HepG2 (cell line): ENCODE measurements at regions not wholly inside any gene's neighbourhood (a gene's known extent, or its start where the extent isn't known, plus 50 kb on each side); places are given as distances from the start of the nearest gene placed in this dataset.

ENCODE experiments used
- CHD4 ChIP-seq: fragments of 200-600 bp; sonication (generic); IDR thresholded peaks from 2 replicates; pipeline ENCODE4 v1.7.0; 2017; ENCODE audit warnings: mild to moderate bottlenecking, low read length, borderline replicate concordance
- FOSL2 ChIP-seq: sonication (generic); formaldehyde crosslinking; IDR thresholded peaks from 2 replicates; pipeline ENCODE4 v1.4.0; 2020; ENCODE audit warnings: missing genetic modification reagents
- FOXC1 ChIP-seq: sonication (generic); formaldehyde crosslinking; IDR thresholded peaks from 2 replicates; pipeline ENCODE4 v1.8.0; 2022; ENCODE audit warnings: mild to moderate bottlenecking, missing genetic modification reagents, borderline replicate concordance
- FOXJ3 ChIP-seq: sonication (generic); formaldehyde crosslinking; IDR thresholded peaks from 2 replicates; pipeline ENCODE4 v1.4.0; 2020; ENCODE audit warnings: missing genetic modification reagents, mild to moderate bottlenecking, borderline replicate concordance
- GZF1 ChIP-seq: sonication (generic); formaldehyde crosslinking; IDR thresholded peaks from 2 replicates; pipeline ENCODE4 v1.5.1; 2020; ENCODE audit warnings: mild to moderate bottlenecking, missing genetic modification reagents
- HNF1B ChIP-seq: sonication (generic); formaldehyde crosslinking; IDR thresholded peaks from 2 replicates; pipeline ENCODE4 v1.5.1; 2020; ENCODE audit warnings: mild to moderate bottlenecking, moderate library complexity, missing genetic modification reagents
- HOXD1 ChIP-seq: sonication (generic); formaldehyde crosslinking; IDR thresholded peaks from 2 replicates; pipeline ENCODE4 v1.5.0; 2020; ENCODE audit warnings: missing genetic modification reagents
- MTF1 ChIP-seq: sonication (generic); formaldehyde crosslinking; IDR thresholded peaks from 2 replicates; pipeline ENCODE4 v1.5.0; 2020; ENCODE audit warnings: missing genetic modification reagents
- MYPOP ChIP-seq: sonication (generic); formaldehyde crosslinking; IDR thresholded peaks from 2 replicates; pipeline ENCODE4 v1.8.1; 2023; ENCODE audit warnings: mild to moderate bottlenecking, moderate library complexity, missing genetic modification reagents
- NFE2L2 ChIP-seq: fragments of 150-350 bp; IDR thresholded peaks from 2 replicates; pipeline ENCODE4 v1.6.1; 2014; ENCODE audit warnings: low read length
- NPAS2 ChIP-seq: sonication (generic); formaldehyde crosslinking; IDR thresholded peaks from 2 replicates; pipeline ENCODE4 v1.8.0; 2022; ENCODE audit warnings: mild to moderate bottlenecking, missing genetic modification reagents, borderline replicate concordance
- NR2F1 ChIP-seq, 2 experiments: fragments of 450-650 bp in 1 of 2; formaldehyde crosslinking in 1 of 2; IDR thresholded peaks; 2 replicates each; pipeline versions ENCODE4 v1.5.0 to v1.6.1; 2016 to 2020; ENCODE audit warnings: mild to moderate bottlenecking in 1 of 2, missing compliant biosample characterization in 1 of 2, missing genetic modification reagents in 1 of 2, moderate library complexity in 1 of 2
- ONECUT2 ChIP-seq: sonication (generic); formaldehyde crosslinking; IDR thresholded peaks from 2 replicates; pipeline ENCODE4 v1.4.0; 2020; ENCODE audit warnings: missing genetic modification reagents
- RBM22 ChIP-seq: fragments of 200-400 bp; formaldehyde crosslinking; optimal IDR thresholded peaks from 2 replicates; pipeline ENCODE3; 2017; ENCODE audit warnings: mild to moderate bottlenecking, low read length, moderate library complexity
- RFXANK ChIP-seq: IDR thresholded peaks from 2 replicates; pipeline ENCODE4 v1.6.1; 2016
- SNAPC2 ChIP-seq: sonication (generic); formaldehyde crosslinking; IDR thresholded peaks from 2 replicates; pipeline ENCODE4 v1.8.1; 2022; ENCODE audit warnings: mild to moderate bottlenecking, missing genetic modification reagents
- SP4 ChIP-seq: sonication (generic); formaldehyde crosslinking; IDR thresholded peaks from 2 replicates; pipeline ENCODE4 v1.8.1; 2023; ENCODE audit warnings: mild to moderate bottlenecking, missing genetic modification reagents
- STAT5B ChIP-seq: sonication (generic); formaldehyde crosslinking; IDR thresholded peaks from 2 replicates; pipeline ENCODE4 v1.4.0; 2020; ENCODE audit warnings: missing genetic modification reagents
- TBP ChIP-seq: sonication (generic); formaldehyde crosslinking; IDR thresholded peaks from 2 replicates; pipeline ENCODE4 v1.5.0; 2020; ENCODE audit warnings: missing genetic modification reagents
- TCF7L2 ChIP-seq: IDR thresholded peaks from 2 replicates; pipeline ENCODE4 v1.6.1; 2011; ENCODE audit warnings: mild to moderate bottlenecking, low read depth, low read length, moderate library complexity
- TRIM22 ChIP-seq: fragments of 450-650 bp; IDR thresholded peaks from 2 replicates; pipeline ENCODE4 v1.6.1; 2017
- ZBTB43 ChIP-seq: sonication (generic); formaldehyde crosslinking; conservative IDR thresholded peaks from 2 replicates; pipeline ENCODE4 v1.4.0; 2020; ENCODE audit warnings: missing genetic modification reagents
- ZNF253 ChIP-seq: sonication (generic); formaldehyde crosslinking; IDR thresholded peaks from 2 replicates; pipeline ENCODE4 v1.8.0; 2022; ENCODE audit warnings: mild to moderate bottlenecking, missing genetic modification reagents, borderline replicate concordance
- ZNF343 ChIP-seq: sonication (generic); formaldehyde crosslinking; IDR thresholded peaks from 2 replicates; pipeline ENCODE4 v1.4.0; 2020; ENCODE audit warnings: mild to moderate bottlenecking, missing genetic modification reagents
- ZNF350 ChIP-seq: sonication (generic); formaldehyde crosslinking; IDR thresholded peaks from 2 replicates; pipeline ENCODE4 v1.4.0; 2020; ENCODE audit warnings: mild to moderate bottlenecking, low read depth, missing genetic modification reagents, borderline replicate concordance
- ZNF441 ChIP-seq: sonication (generic); formaldehyde crosslinking; IDR thresholded peaks from 2 replicates; pipeline ENCODE4 v1.7.0; 2021; ENCODE audit warnings: missing genetic modification reagents, borderline replicate concordance
- ZNF616 ChIP-seq: sonication (generic); formaldehyde crosslinking; IDR thresholded peaks from 2 replicates; pipeline ENCODE4 v1.5.0; 2020; ENCODE audit warnings: low read depth, mild to moderate bottlenecking, missing genetic modification reagents
- ZNF644 ChIP-seq: IDR thresholded peaks from 2 replicates; pipeline ENCODE4 v1.6.1; 2016; ENCODE audit warnings: low read depth
- ZNF652 ChIP-seq: IDR thresholded peaks from 2 replicates; pipeline ENCODE4 v1.6.1; 2016; ENCODE audit warnings: low read depth, borderline replicate concordance
- ZNF782 ChIP-seq: sonication (generic); formaldehyde crosslinking; IDR thresholded peaks from 2 replicates; pipeline ENCODE4 v1.4.0; 2020; ENCODE audit warnings: missing genetic modification reagents, mild to moderate bottlenecking, borderline replicate concordance

GRCh38 chr6:81897793-81898192 is 145.3 kb upstream of the TENT5A start (continued):
- TF ChIP-seq ZBTB43 (no peak), ZNF350 (CRISPR knock-in tag) (no peak), HNF1B (CRISPR knock-in tag) (peak; percentile 41), TCF7L2 (no peak), TBP (CRISPR knock-in tag) (no peak), NR2F1 (CRISPR knock-in tag; IDR thresholded peaks at IDR 0.05) (peak in 1 of 2 experiments; percentile 22; a peak in 1 of 4 replicates), FOXC1 (CRISPR knock-in tag) (no peak), GZF1 (CRISPR knock-in tag) (no peak), SP4 (CRISPR knock-in tag) (no peak), ZNF782 (CRISPR knock-in tag) (no peak), STAT5B (CRISPR knock-in tag) (no peak), ZNF441 (CRISPR knock-in tag) (no peak), RFXANK (CRISPR knock-in tag) (no peak), RBM22 (no peak), ZNF652 (CRISPR knock-in tag) (no peak), TRIM22 (no peak), ZNF343 (CRISPR knock-in tag) (no peak), HOXD1 (CRISPR knock-in tag) (no peak), MYPOP (CRISPR knock-in tag) (no peak), FOSL2 (CRISPR knock-in tag) (0 out of 2 replicates have a peak, but pooled peaks have one; percentile 27), FOXJ3 (CRISPR knock-in tag) (peak; percentile 26; the same call in 1 of the 2 replicates), ZNF616 (CRISPR knock-in tag) (no peak), MTF1 (no peak), ZNF644 (CRISPR knock-in tag) (peak; percentile 79), NPAS2 (CRISPR knock-in tag) (no peak), ZNF253 (CRISPR knock-in tag) (no peak), ONECUT2 (CRISPR knock-in tag) (no peak), SNAPC2 (CRISPR knock-in tag) (no peak), NFE2L2 (no peak), CHD4 (no peak)
